ENCODE measurements at regions not wholly inside any gene's neighbourhood (a gene's known extent, or its start where the extent isn't known, plus 50 kb on each side); places are given as distances from the start of the nearest gene placed in this dataset.

GRCh38 chr7:51950813-51951212 is 634.2 kb upstream of the COBL start:
- TF ChIP-seq CTCF (IDR thresholded peaks at IDR 0.05; ENCODE audit: insufficient read depth, low read depth, low read length), result no peak
- TF ChIP-seq EZH2 (IDR thresholded peaks at IDR 0.05; ENCODE audit: insufficient read depth, low read length), result no peak

Data from astrocyte (in vitro differentiated cells and primary cell).